B cell (primary cell): ENCODE measurements at regions not wholly inside any gene's neighbourhood (a gene's known extent, or its start where the extent isn't known, plus 50 kb on each side); places are given as distances from the start of the nearest gene placed in this dataset.
"Not testable (repeated sequence)": the region's sequence is repeated elsewhere in the genome, so short reads cannot be mapped to it uniquely, and the experiment has no call there.

Experiments used
- ATAC-seq: fragments of 200-7000 bp; cut with Tn5 transposase; one replicate; pipeline ENCODE4 v1.10.0; 2021; ENCODE audit warnings: low read depth, mild to moderate bottlenecking, moderate number of reproducible peaks, moderate library complexity
- CTCF ChIA-PET: fragments of 350-600 bp; sonication (Branson Sonifier 250); formaldehyde crosslinking; loops from one replicate; lab custom pipeline; 2021; ENCODE audit warnings: antibody characterized with exemption, inconsistent platforms; lab: Charles Lee
- POLR2A ChIA-PET: fragments of 350-600 bp; sonication (Branson Sonifier 250); formaldehyde crosslinking; loops from one replicate; lab custom pipeline; 2021; ENCODE audit warnings: antibody characterized with exemption; lab: Charles Lee
- DNase-seq: peaks from one replicate; pipeline ENCODE4 v3.0.0; 2013
- H2AFZ ChIP-seq: 2 replicates; pipeline ENCODE4 v1.6.1; 2012; ENCODE audit warnings: mild to moderate bottlenecking, low read depth, low read length; ENCODE audit not compliant: insufficient read depth, poor library complexity, severe bottlenecking
- H3K27ac ChIP-seq, 2 donors: 1 replicate in 1 of 2; 2 replicates in 1 of 2; pipeline ENCODE4 v1.5.1; 2012 to 2013; ENCODE audit warnings: low read length in 2 of 2, mild to moderate bottlenecking in 2 of 2, moderate library complexity in 1 of 2
- H3K27me3 ChIP-seq, 4 experiments: fragments of 200-600 bp in 1 of 4; sonication (generic) in 1 of 4; replicated peaks in 1 of 4; 1 replicate in 2 of 4; 2 replicates in 2 of 4; pipeline versions ENCODE4 v1.6.1 to v1.7.0; 2013 to 2016; ENCODE audit warnings: low read length in 3 of 4, mild to moderate bottlenecking in 2 of 4, mixed read lengths in 1 of 4, moderate library complexity in 1 of 4; ENCODE audit not compliant: insufficient read depth in 4 of 4, control insufficient read depth in 3 of 4; ENCODE audit errors: control extremely low read depth in 1 of 4
- H3K36me3 ChIP-seq, 2 experiments: replicated peaks in 1 of 2; 1 replicate in 1 of 2; 2 replicates in 1 of 2; pipeline versions ENCODE4 v1.6.1 to v1.7.1; 2013; ENCODE audit warnings: low read length in 1 of 2; ENCODE audit not compliant: insufficient read depth in 2 of 2, control insufficient read depth in 1 of 2; ENCODE audit errors: control extremely low read depth in 1 of 2, extremely low read depth in 1 of 2
- H3K4me1 ChIP-seq, 2 donors: fragments of 200-600 bp in 1 of 2; sonication (generic) in 1 of 2; 1 replicate in 1 of 2; 2 replicates in 1 of 2; pipeline versions ENCODE4 v1.5.1 to v1.6.1; 2013 to 2017; ENCODE audit warnings: low read length in 2 of 2; ENCODE audit not compliant: control insufficient read depth in 2 of 2, insufficient read depth in 2 of 2
- H3K4me2 ChIP-seq: replicated peaks from 2 replicates; pipeline ENCODE3; 2012; ENCODE audit warnings: mild to moderate bottlenecking, low read depth, low read length; ENCODE audit not compliant: poor library complexity, severe bottlenecking
- H3K4me3 ChIP-seq, 5 experiments: fragments of 200-600 bp in 1 of 5; sonication (generic) in 1 of 5; 1 replicate in 3 of 5; 2 replicates in 2 of 5; pipeline versions ENCODE4 v1.5.1 to v1.7.0; 2011 to 2016; ENCODE audit warnings: low read length in 4 of 5, mild to moderate bottlenecking in 4 of 5, low read depth in 2 of 5, control low read depth in 1 of 5, moderate library complexity in 1 of 5; ENCODE audit not compliant: insufficient read depth in 1 of 5; ENCODE audit errors: control extremely low read depth in 1 of 5, extremely low read depth in 1 of 5
- H3K79me2 ChIP-seq: fragments of 200-600 bp; sonication (generic); one replicate; pipeline ENCODE4 v1.6.0; 2016; ENCODE audit warnings: low read length; ENCODE audit not compliant: control insufficient read depth, insufficient read depth
- H3K9ac ChIP-seq: fragments of 200-600 bp; sonication (generic); 2 replicates; pipeline ENCODE4 v1.6.1; 2017; ENCODE audit warnings: mild to moderate bottlenecking, low read length, moderate library complexity
- H3K9me3 ChIP-seq, 3 donors: one replicate each; pipeline versions ENCODE4 v1.6.1 to v1.7.1; 2013; ENCODE audit warnings: low read length in 2 of 3; ENCODE audit not compliant: control insufficient read depth in 2 of 3, insufficient read depth in 1 of 3; ENCODE audit errors: control extremely low read depth in 1 of 3
- H4K20me1 ChIP-seq: 2 replicates; pipeline ENCODE4 v1.6.0; 2012; ENCODE audit warnings: mild to moderate bottlenecking, low read length; ENCODE audit not compliant: insufficient read depth, control insufficient read depth, poor library complexity, severe bottlenecking
- H3K27ac Mint-ChIP-seq: one replicate; pipeline ENCODE4 v1.8.0; 2021; ENCODE audit warnings: mixed read lengths
- H3K27me3 Mint-ChIP-seq: one replicate; pipeline ENCODE4 v1.8.0; 2021; ENCODE audit warnings: mixed read lengths
- H3K4me1 Mint-ChIP-seq: one replicate; pipeline ENCODE4 v1.8.0; 2021; ENCODE audit warnings: mixed read lengths
- H3K4me3 Mint-ChIP-seq: one replicate; pipeline ENCODE4 v1.8.0; 2021; ENCODE audit warnings: mixed read lengths
- H3K9me3 Mint-ChIP-seq: one replicate; pipeline ENCODE4 v1.8.0; 2022; ENCODE audit warnings: mixed read lengths; ENCODE audit not compliant: insufficient read depth
- CTCF ChIP-seq: fragments of 200-600 bp; IDR thresholded peaks from one replicate; pipeline ENCODE4 v1.8.0; 2022; ENCODE audit warnings: antibody characterized with exemption, mild to moderate bottlenecking
- EZH2 ChIP-seq: IDR thresholded peaks from 2 replicates; pipeline ENCODE4 v1.6.1; 2012; ENCODE audit warnings: borderline replicate concordance, low read depth, mild to moderate bottlenecking, moderate library complexity, low read length; ENCODE audit not compliant: insufficient read depth, poor library complexity, severe bottlenecking
- WGBS: methylation state at CpG from one replicate; pipeline ENCODE4 v1.1.5; 2013; ENCODE audit warnings: missing lambda C conversion rate; ENCODE audit not compliant: insufficient coverage; 5-methylcytosine and 5-hydroxymethylcytosine counted together
- intact Hi-C: fragments of 100-400 bp; cut with micrococcal nuclease; formaldehyde crosslinking; loops from one replicate; pipeline ENCODE4 v1.10.0; 2022

- ChIA-PET POLR2A (no interaction called here), CTCF (no interaction called here)
- Histone ChIP-seq H3K4me1 (no peaks in the 10 kb centered on the region), H3K4me2 (no peak overlapping the region), H4K20me1 (no peaks in the 10 kb centered on the region), H3K36me3 (no peaks in the 10 kb centered on the region), H2AFZ (no peak overlapping the region), H3K79me2 (no peaks in the 10 kb centered on the region), H3K27ac (no peak overlapping the region), H3K9me3 (no peaks in the 10 kb centered on the region), H3K27me3 (peaks cover 0 to 3% (median under 1%) of the 10 kb centered on the region in 4 experiments), H3K9ac (no peak overlapping the region), H3K4me3 (no peak overlapping the region)
- H3K4me1 Mint-ChIP-seq: no peaks in the 10 kb centered on the region
- peaks cover 18% of the 10 kb centered on the region for H3K27me3 Mint-ChIP-seq
- H3K4me3 Mint-ChIP-seq: no peak overlapping the region
- peaks cover 5% of the 10 kb centered on the region for H3K9me3 Mint-ChIP-seq
- H3K27ac Mint-ChIP-seq: no peak overlapping the region
- ATAC-seq (no peak), DNase-seq (no peak)
- 78% methylated on average over 3 of the region's 4 CpGs for WGBS
- intact Hi-C loops: no loop called here
- TF ChIP-seq CTCF (no peak), EZH2 (no peak)
Observed at GRCh38 chr6:984031-984430, 291.1 kb upstream of the EXOC2 start.

- peaks cover 7% of the 10 kb centered on the region for H3K27me3 Mint-ChIP-seq
- H3K27ac Mint-ChIP-seq: no peak overlapping the region
- Histone ChIP-seq H3K4me1 (no peaks in the 10 kb centered on the region), H3K9ac (no peak overlapping the region), H3K9me3 (peaks cover 0 to 3% (median 0%) of the 10 kb centered on the region in 3 donors), H3K4me2 (no peak overlapping the region), H3K79me2 (no peaks in the 10 kb centered on the region), H2AFZ (no peak overlapping the region), H3K4me3 (no peak overlapping the region), H4K20me1 (no peaks in the 10 kb centered on the region), H3K36me3 (no peaks in the 10 kb centered on the region), H3K27ac (no peak overlapping the region), H3K27me3 (no peaks in the 10 kb centered on the region)
- no peaks in the 10 kb centered on the region for H3K4me1 Mint-ChIP-seq
- no peak for DNase-seq
- intact Hi-C loops: no loop called here
- ATAC-seq: no peak
- H3K9me3 Mint-ChIP-seq: peaks cover 17% of the 10 kb centered on the region
- H3K4me3 Mint-ChIP-seq: no peak overlapping the region
- WGBS: 60% methylated on average over 2 of the region's 4 CpGs
- ChIA-PET POLR2A (no interaction called here), CTCF (no interaction called here)
- TF ChIP-seq CTCF (no peak), EZH2 (no peak)
Observed at GRCh38 chr6:978937-979685, 286.2 kb upstream of the EXOC2 start.

GRCh38 chr6:977226-977625 is 284.3 kb upstream of the EXOC2 start:
- H3K36me3 ChIP-seq, intact Hi-C loops, H3K27ac ChIP-seq, H4K20me1 ChIP-seq, H3K27me3 Mint-ChIP-seq, DNase-seq, POLR2A ChIA-PET, H3K9me3 ChIP-seq, H3K4me1 ChIP-seq, H3K4me3 Mint-ChIP-seq, H3K27me3 ChIP-seq, H3K4me3 ChIP-seq, ATAC-seq, H3K4me1 Mint-ChIP-seq, H3K79me2 ChIP-seq, H2AFZ ChIP-seq, H3K9ac ChIP-seq, H3K4me2 ChIP-seq, H3K27ac Mint-ChIP-seq: not testable (repeated sequence)
- H3K9me3 Mint-ChIP-seq: peaks cover 17% of the 10 kb centered on the region
- CTCF ChIA-PET: interaction anchor here (0.7 kb wide), 1 partner anchor 313 kb away, joined by 3 read pairs; no protein-coding TSS in a partner anchor
